ENCODE measurements at regions not wholly inside any gene's neighbourhood (a gene's known extent, or its start where the extent isn't known, plus 50 kb on each side); places are given as distances from the start of the nearest gene placed in this dataset.
A peak's percentile ranks its signal among the peaks of the same experiment; 100 is the strongest.

GRCh38 chr1:184860985-184861754, 106.5 kb upstream of the EDEM3 start:
- Histone ChIP-seq H3K36me3 (replicated peaks in 1 of 2; ENCODE audit: control insufficient read depth in 1 of 2, insufficient read depth in 2 of 2, low read length in 2 of 2) (no peaks in the 10 kb centered on the region), H3K4me3 (replicated peaks in 1 of 3; ENCODE audit: insufficient read depth in 1 of 3, low read depth in 2 of 3, low read length in 3 of 3) (no peak overlapping the region), H3K27ac (ENCODE audit: extremely low read length, insufficient read depth, low read length) (no peak overlapping the region), H3K9me3 (ENCODE audit: low read length) (no peaks in the 10 kb centered on the region), H3K9ac (ENCODE audit: insufficient read depth, low read depth, low read length) (no peak overlapping the region), H3K4me1 (ENCODE audit: insufficient read depth, low read length) (peaks cover 8% of the 10 kb centered on the region; the same call in 1 of the 2 replicates), H4K20me1 (ENCODE audit: insufficient read depth, low read length) (no peaks in the 10 kb centered on the region), H3K27me3 (ENCODE audit: control insufficient read depth in 1 of 2, insufficient read depth in 2 of 2, low read length in 2 of 2) (no peaks in the 10 kb centered on the region; a peak in 1 of 5 replicates), H3K79me2 (ENCODE audit: insufficient read depth, low read length) (no peaks in the 10 kb centered on the region), H2AFZ (ENCODE audit: low read length) (no peak overlapping the region), H3K4me2 (ENCODE audit: low read depth, low read length) (no peak overlapping the region)
- intact Hi-C loops (cut with micrococcal nuclease; ENCODE audit: unreplicated experiment) (no loop called here), in situ Hi-C loops (cut with HindIII; ENCODE audit: extremely low pct_ligation_motif_present, low pct_unique_long_range_greater_than_20kb) (no loop called here)
- ChIA-PET POLR2A (no interaction called here), CTCF (ENCODE audit: low intra/inter-chr PET ratio, low total read pairs) (no interaction called here)
- WGBS (ENCODE audit: low lambda C conversion rate): 0% methylated on average over 2 of the region's 2 CpGs
- ATAC-seq (no peak), FAIRE-seq (no peak), DNase-seq (ENCODE audit: low spot score) (no peak)
- BruUV-seq (replicated peaks): no TSS peak
- TF ChIP-seq DR1 (CRISPR knock-in tag; IDR thresholded peaks at IDR 0.05): no peak
- 0 out of 2 replicates have a peak, but pooled peaks have one; percentile 38 for TF ChIP-seq TRIM22 (IDR thresholded peaks at IDR 0.05)

- BruUV-seq (replicated peaks): no TSS peak
- POLR2A ChIA-PET: no interaction called here
Measured at GRCh38 chr1:184860535-184860934, 105.9 kb upstream of the EDEM3 start.

More at GRCh38 chr1:184860535-184860934, 105.9 kb upstream of the EDEM3 start:
- H3K79me2 ChIP-seq (ENCODE audit: insufficient read depth, low read length): no peaks in the 10 kb centered on the region
- H3K4me3 ChIP-seq (replicated peaks in 1 of 3; ENCODE audit: insufficient read depth in 1 of 3, low read depth in 2 of 3, low read length in 3 of 3): no peak overlapping the region
- CTCF ChIA-PET (ENCODE audit: low intra/inter-chr PET ratio, low total read pairs): no interaction called here
- H3K9ac ChIP-seq (ENCODE audit: insufficient read depth, low read depth, low read length): no peak overlapping the region
- H4K20me1 ChIP-seq (ENCODE audit: insufficient read depth, low read length): no peaks in the 10 kb centered on the region
- no peak overlapping the region for H3K27ac ChIP-seq (ENCODE audit: extremely low read length, insufficient read depth, low read length)
- in situ Hi-C loops (cut with HindIII; ENCODE audit: extremely low pct_ligation_motif_present, low pct_unique_long_range_greater_than_20kb): no loop called here
- DNase-seq (ENCODE audit: low spot score) (no peak), FAIRE-seq (no peak), ATAC-seq (no peak)
- no peaks in the 10 kb centered on the region for H3K36me3 ChIP-seq (replicated peaks in 1 of 2; ENCODE audit: control insufficient read depth in 1 of 2, insufficient read depth in 2 of 2, low read length in 2 of 2)
- intact Hi-C loops (cut with micrococcal nuclease; ENCODE audit: unreplicated experiment): no loop called here
- H3K4me1 ChIP-seq (ENCODE audit: insufficient read depth, low read length): peaks cover 8% of the 10 kb centered on the region; the same call in 1 of the 2 replicates
- H3K9me3 ChIP-seq (ENCODE audit: low read length): no peaks in the 10 kb centered on the region
- H3K27me3 ChIP-seq (ENCODE audit: control insufficient read depth in 1 of 2, insufficient read depth in 2 of 2, low read length in 2 of 2): no peaks in the 10 kb centered on the region; a peak in 1 of 5 replicates
- no peak overlapping the region for H2AFZ ChIP-seq (ENCODE audit: low read length)
- no peak overlapping the region for H3K4me2 ChIP-seq (ENCODE audit: low read depth, low read length)
- TF ChIP-seq ELF3 (CRISPR knock-in tag; IDR thresholded peaks at IDR 0.05): no peak
- TF ChIP-seq YY1 (IDR thresholded peaks at IDR 0.05; ENCODE audit: insufficient read depth, insufficient replicate concordance, low read depth, low read length): no peak
- TF ChIP-seq MEF2D (CRISPR knock-in tag; IDR thresholded peaks at IDR 0.05): no peak
- TF ChIP-seq ZFP36L2 (CRISPR knock-in tag; IDR thresholded peaks at IDR 0.05): no peak
- no peak for TF ChIP-seq ZNF563 (CRISPR knock-in tag; IDR thresholded peaks at IDR 0.05)
- no peak for TF ChIP-seq ZNF138 (CRISPR knock-in tag; IDR thresholded peaks at IDR 0.05; ENCODE audit: low read depth)
- TF ChIP-seq ZMAT5 (CRISPR knock-in tag; IDR thresholded peaks at IDR 0.05; ENCODE audit: borderline replicate concordance, low read depth): no peak
- TF ChIP-seq KAT8 (CRISPR knock-in tag; IDR thresholded peaks at IDR 0.05): no peak
- TF ChIP-seq CEBPB (IDR thresholded peaks at IDR 0.05; ENCODE audit: borderline replicate concordance, low read depth, low read length): no peak
- TF ChIP-seq ZNF749 (CRISPR knock-in tag; IDR thresholded peaks at IDR 0.05; ENCODE audit: borderline replicate concordance): no peak
- no peak for TF ChIP-seq ZNF740 (CRISPR knock-in tag; IDR thresholded peaks at IDR 0.05)
- TF ChIP-seq ZNF292 (CRISPR knock-in tag; IDR thresholded peaks at IDR 0.05; ENCODE audit: borderline replicate concordance, low read depth): no peak
